K562 (cell line): ENCODE measurements at regions not wholly inside any gene's neighbourhood (a gene's known extent, or its start where the extent isn't known, plus 50 kb on each side); places are given as distances from the start of the nearest gene placed in this dataset.

Source experiments
- HCFC1 ChIP-seq: IDR thresholded peaks from 2 replicates; pipeline ENCODE4 v1.6.1; 2012; ENCODE audit warnings: low read depth, low read length, improper control_type of control experiment
- HNRNPL ChIP-seq: fragments of 200-400 bp; formaldehyde crosslinking; IDR thresholded peaks from 2 replicates; pipeline ENCODE4 v1.6.1; 2017; ENCODE audit warnings: low read depth, mild to moderate bottlenecking, low read length
- NCOR1 ChIP-seq: fragments of 450-650 bp; IDR thresholded peaks from 2 replicates; pipeline ENCODE4 v1.6.1; 2016; ENCODE audit warnings: mild to moderate bottlenecking, moderate library complexity
- NFXL1 ChIP-seq: fragments of 450-650 bp; formaldehyde crosslinking; IDR thresholded peaks from 2 replicates; pipeline ENCODE4 v1.4.0; 2021; ENCODE audit warnings: mild to moderate bottlenecking
- SMC3 ChIP-seq: conservative IDR thresholded peaks from 2 replicates; pipeline ENCODE4 v1.6.1; 2011; ENCODE audit warnings: low read depth, low read length, improper control_type of control experiment; ENCODE audit not compliant: insufficient read depth
- ZNF431 ChIP-seq: sonication (generic); formaldehyde crosslinking; IDR thresholded peaks from 2 replicates; pipeline ENCODE4 v1.8.0; 2022; ENCODE audit warnings: mild to moderate bottlenecking, missing genetic modification reagents
- TF ChIP-seq, protein P1 (sequence below): sonication (generic); formaldehyde crosslinking; IDR thresholded peaks from 2 replicates; pipeline ENCODE4 v1.8.1; 2023; ENCODE audit warnings: missing genetic modification reagents, mild to moderate bottlenecking, borderline replicate concordance
- TF ChIP-seq, protein P2 (sequence below): sonication (generic); formaldehyde crosslinking; IDR thresholded peaks from 2 replicates; pipeline ENCODE4 v1.8.0; 2022; ENCODE audit warnings: missing genetic modification reagents, mild to moderate bottlenecking, borderline replicate concordance
- TF ChIP-seq, protein P3 (sequence below): IDR thresholded peaks from 2 replicates; pipeline ENCODE4 v1.6.1; 2016; ENCODE audit warnings: missing genetic modification characterization, missing compliant biosample characterization
- TF ChIP-seq, protein P4 (sequence below): fragments of 200-800 bp; sonication (Bioruptor generic); IDR thresholded peaks from 2 replicates; pipeline ENCODE4 v1.6.1; 2016; ENCODE audit warnings: missing genetic modification characterization, missing compliant biosample characterization

DNA sequence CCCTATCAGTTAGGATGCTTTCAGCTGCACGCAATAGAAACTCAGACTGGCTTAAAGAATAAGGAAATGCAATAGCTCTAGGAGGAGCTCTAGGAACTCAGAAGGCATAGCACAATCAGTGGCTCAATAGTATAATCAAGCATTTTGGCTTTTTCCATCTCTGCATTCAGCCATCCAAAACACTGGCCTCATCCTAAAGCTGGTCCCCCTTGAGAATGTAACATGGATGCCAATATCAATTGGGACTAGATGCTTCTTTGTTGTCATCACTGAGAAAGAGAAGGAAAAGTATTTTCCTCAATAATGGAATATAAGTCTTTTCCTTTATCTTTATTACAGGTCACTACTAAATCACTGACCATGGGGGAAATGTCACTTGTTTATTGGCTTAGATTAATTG is 509.5 kb downstream of the PLPP3 start (continued):
- TF ChIP-seq, protein P1, sequence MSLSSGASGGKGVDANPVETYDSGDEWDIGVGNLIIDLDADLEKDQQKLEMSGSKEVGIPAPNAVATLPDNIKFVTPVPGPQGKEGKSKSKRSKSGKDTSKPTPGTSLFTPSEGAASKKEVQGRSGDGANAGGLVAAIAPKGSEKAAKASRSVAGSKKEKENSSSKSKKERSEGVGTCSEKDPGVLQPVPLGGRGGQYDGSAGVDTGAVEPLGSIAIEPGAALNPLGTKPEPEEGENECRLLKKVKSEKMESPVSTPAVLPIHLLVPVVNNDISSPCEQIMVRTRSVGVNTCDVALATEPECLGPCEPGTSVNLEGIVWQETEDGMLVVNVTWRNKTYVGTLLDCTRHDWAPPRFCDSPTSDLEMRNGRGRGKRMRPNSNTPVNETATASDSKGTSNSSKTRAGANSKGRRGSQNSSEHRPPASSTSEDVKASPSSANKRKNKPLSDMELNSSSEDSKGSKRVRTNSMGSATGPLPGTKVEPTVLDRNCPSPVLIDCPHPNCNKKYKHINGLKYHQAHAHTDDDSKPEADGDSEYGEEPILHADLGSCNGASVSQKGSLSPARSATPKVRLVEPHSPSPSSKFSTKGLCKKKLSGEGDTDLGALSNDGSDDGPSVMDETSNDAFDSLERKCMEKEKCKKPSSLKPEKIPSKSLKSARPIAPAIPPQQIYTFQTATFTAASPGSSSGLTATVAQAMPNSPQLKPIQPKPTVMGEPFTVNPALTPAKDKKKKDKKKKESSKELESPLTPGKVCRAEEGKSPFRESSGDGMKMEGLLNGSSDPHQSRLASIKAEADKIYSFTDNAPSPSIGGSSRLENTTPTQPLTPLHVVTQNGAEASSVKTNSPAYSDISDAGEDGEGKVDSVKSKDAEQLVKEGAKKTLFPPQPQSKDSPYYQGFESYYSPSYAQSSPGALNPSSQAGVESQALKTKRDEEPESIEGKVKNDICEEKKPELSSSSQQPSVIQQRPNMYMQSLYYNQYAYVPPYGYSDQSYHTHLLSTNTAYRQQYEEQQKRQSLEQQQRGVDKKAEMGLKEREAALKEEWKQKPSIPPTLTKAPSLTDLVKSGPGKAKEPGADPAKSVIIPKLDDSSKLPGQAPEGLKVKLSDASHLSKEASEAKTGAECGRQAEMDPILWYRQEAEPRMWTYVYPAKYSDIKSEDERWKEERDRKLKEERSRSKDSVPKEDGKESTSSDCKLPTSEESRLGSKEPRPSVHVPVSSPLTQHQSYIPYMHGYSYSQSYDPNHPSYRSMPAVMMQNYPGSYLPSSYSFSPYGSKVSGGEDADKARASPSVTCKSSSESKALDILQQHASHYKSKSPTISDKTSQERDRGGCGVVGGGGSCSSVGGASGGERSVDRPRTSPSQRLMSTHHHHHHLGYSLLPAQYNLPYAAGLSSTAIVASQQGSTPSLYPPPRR (CRISPR knock-in tag), result no peak
- TF ChIP-seq, protein P2, sequence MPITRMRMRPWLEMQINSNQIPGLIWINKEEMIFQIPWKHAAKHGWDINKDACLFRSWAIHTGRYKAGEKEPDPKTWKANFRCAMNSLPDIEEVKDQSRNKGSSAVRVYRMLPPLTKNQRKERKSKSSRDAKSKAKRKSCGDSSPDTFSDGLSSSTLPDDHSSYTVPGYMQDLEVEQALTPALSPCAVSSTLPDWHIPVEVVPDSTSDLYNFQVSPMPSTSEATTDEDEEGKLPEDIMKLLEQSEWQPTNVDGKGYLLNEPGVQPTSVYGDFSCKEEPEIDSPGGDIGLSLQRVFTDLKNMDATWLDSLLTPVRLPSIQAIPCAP (CRISPR knock-in tag), result no peak
- TF ChIP-seq HCFC1 (no peak), HNRNPL (no peak), SMC3 (no peak), NCOR1 (no peak), NFXL1 (CRISPR knock-in tag) (no peak), ZNF431 (no peak)
- TF ChIP-seq, protein P3, sequence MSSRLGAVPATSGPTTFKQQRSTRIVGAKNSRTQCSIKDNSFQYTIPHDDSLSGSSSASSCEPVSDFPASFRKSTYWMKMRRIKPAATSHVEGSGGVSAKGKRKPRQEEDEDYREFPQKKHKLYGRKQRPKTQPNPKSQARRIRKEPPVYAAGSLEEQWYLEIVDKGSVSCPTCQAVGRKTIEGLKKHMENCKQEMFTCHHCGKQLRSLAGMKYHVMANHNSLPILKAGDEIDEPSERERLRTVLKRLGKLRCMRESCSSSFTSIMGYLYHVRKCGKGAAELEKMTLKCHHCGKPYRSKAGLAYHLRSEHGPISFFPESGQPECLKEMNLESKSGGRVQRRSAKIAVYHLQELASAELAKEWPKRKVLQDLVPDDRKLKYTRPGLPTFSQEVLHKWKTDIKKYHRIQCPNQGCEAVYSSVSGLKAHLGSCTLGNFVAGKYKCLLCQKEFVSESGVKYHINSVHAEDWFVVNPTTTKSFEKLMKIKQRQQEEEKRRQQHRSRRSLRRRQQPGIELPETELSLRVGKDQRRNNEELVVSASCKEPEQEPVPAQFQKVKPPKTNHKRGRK (tag), result no peak
- TF ChIP-seq, protein P4, sequence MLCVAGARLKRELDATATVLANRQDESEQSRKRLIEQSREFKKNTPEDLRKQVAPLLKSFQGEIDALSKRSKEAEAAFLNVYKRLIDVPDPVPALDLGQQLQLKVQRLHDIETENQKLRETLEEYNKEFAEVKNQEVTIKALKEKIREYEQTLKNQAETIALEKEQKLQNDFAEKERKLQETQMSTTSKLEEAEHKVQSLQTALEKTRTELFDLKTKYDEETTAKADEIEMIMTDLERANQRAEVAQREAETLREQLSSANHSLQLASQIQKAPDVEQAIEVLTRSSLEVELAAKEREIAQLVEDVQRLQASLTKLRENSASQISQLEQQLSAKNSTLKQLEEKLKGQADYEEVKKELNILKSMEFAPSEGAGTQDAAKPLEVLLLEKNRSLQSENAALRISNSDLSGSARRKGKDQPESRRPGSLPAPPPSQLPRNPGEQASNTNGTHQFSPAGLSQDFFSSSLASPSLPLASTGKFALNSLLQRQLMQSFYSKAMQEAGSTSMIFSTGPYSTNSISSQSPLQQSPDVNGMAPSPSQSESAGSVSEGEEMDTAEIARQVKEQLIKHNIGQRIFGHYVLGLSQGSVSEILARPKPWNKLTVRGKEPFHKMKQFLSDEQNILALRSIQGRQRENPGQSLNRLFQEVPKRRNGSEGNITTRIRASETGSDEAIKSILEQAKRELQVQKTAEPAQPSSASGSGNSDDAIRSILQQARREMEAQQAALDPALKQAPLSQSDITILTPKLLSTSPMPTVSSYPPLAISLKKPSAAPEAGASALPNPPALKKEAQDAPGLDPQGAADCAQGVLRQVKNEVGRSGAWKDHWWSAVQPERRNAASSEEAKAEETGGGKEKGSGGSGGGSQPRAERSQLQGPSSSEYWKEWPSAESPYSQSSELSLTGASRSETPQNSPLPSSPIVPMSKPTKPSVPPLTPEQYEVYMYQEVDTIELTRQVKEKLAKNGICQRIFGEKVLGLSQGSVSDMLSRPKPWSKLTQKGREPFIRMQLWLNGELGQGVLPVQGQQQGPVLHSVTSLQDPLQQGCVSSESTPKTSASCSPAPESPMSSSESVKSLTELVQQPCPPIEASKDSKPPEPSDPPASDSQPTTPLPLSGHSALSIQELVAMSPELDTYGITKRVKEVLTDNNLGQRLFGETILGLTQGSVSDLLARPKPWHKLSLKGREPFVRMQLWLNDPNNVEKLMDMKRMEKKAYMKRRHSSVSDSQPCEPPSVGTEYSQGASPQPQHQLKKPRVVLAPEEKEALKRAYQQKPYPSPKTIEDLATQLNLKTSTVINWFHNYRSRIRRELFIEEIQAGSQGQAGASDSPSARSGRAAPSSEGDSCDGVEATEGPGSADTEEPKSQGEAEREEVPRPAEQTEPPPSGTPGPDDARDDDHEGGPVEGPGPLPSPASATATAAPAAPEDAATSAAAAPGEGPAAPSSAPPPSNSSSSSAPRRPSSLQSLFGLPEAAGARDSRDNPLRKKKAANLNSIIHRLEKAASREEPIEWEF, result no peak
